BJ (cell line): ENCODE measurements at regions not wholly inside any gene's neighbourhood (a gene's known extent, or its start where the extent isn't known, plus 50 kb on each side); places are given as distances from the start of the nearest gene placed in this dataset.

Experiments used
- CTCF ChIA-PET: fragments of 350-600 bp; formaldehyde crosslinking; extraction: SDS; loops from one replicate; lab custom pipeline; 2021; ENCODE audit warnings: antibody characterized with exemption, inconsistent platforms; lab: Yijun Ruan, JAX
- POLR2A ChIA-PET: fragments of 300-600 bp; sonication (Branson Sonifier 250); formaldehyde crosslinking; extraction: SDS; loops from one replicate; lab custom pipeline; 2021; ENCODE audit warnings: antibody characterized with exemption; lab: Charles Lee
- DNase-seq: peaks from one replicate; pipeline ENCODE4 v3.0.0-alpha.2; 2011; ENCODE audit warnings: low read depth
- H3K27me3 ChIP-seq: 2 replicates; pipeline ENCODE4 v1.6.0; 2011; ENCODE audit warnings: low read length; ENCODE audit not compliant: control insufficient read depth, insufficient read depth
- H3K36me3 ChIP-seq: 2 replicates; pipeline ENCODE4 v1.5.1; 2011; ENCODE audit warnings: low read length; ENCODE audit not compliant: control insufficient read depth, insufficient read depth
- H3K4me3 ChIP-seq: 2 replicates; pipeline ENCODE4 v1.5.1; 2011; ENCODE audit warnings: low read depth, mild to moderate bottlenecking, control low read depth, low read length
- CTCF ChIP-seq: IDR thresholded peaks from 2 replicates; pipeline ENCODE4 v1.5.1; 2011; ENCODE audit warnings: low read depth, mild to moderate bottlenecking, control low read depth, inconsistent platforms, low read length, moderate library complexity; ENCODE audit not compliant: insufficient read depth

DNA sequence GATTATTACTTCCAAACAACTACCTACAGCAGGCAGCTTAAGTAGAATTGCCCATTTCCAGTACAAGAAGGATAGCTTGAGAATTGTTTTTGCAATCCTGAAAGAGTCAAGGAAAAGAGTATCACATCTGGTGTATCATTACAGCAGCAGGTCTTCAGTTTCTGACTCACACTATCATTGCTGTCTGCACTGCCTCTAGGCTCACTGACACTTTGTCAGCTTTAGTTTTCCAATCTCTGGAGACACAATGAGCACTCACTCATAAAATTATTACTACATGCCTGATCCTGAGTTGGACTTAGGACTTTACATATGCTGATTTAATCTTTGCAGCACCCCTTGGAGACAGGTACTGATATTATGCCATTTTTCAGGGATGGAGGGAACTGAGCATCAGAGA lies 244.6 kb upstream of the BOD1L1 start:
- CTCF ChIA-PET, result no interaction called here
- Histone ChIP-seq H3K36me3 (no peaks in the 10 kb centered on the region), H3K4me3 (no peak overlapping the region), H3K27me3 (no peaks in the 10 kb centered on the region)
- no peak for TF ChIP-seq CTCF
- DNase-seq, result no peak
- POLR2A ChIA-PET, result no interaction called here

DNA sequence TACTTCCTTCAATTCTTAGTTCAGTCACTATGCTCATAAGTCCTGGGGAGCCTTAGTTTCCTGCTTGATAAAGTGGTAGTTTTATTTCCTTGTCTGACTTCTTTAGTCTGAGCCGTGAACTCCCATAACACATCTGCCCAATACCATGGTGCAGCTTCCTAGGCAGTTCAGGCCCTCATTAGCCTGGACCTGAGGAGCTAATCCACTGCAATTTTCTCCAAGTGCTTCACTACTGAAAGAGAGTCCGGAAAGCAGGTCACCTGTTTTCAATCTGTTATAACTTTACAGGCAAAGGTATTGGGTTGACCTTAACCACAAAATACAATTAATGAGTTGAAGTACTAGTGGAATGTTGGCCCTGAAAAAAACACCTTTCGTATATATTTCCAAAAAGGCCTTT lies 245.4 kb upstream of the BOD1L1 start:
- ChIA-PET CTCF (interaction anchor here (1.1 kb wide), 1 partner anchor 18 kb away, joined by 3 read pairs; no protein-coding TSS in a partner anchor), POLR2A (no interaction called here)
- TF ChIP-seq CTCF, result no peak
- Histone ChIP-seq H3K27me3 (no peaks in the 10 kb centered on the region), H3K4me3 (no peak overlapping the region), H3K36me3 (no peaks in the 10 kb centered on the region)
- DNase-seq, result no peak

GRCh38 chr4:13875181-13875580 lies 247.7 kb upstream of the BOD1L1 start:
- ChIA-PET CTCF (no interaction called here), POLR2A (interaction anchor here (0.5 kb wide), 1 partner anchor 1595 kb away, joined by 4 read pairs; the partner anchor contains the start of gene CC2D2A)
- Histone ChIP-seq H3K36me3 (no peaks in the 10 kb centered on the region), H3K4me3 (no peak overlapping the region), H3K27me3 (no peaks in the 10 kb centered on the region)
- no peak for TF ChIP-seq CTCF
- DNase-seq, result no peak

GRCh38 chr4:13876131-13876530 lies 248.6 kb upstream of the BOD1L1 start:
- DNase-seq, result no peak
- no peak overlapping the region for H3K4me3 ChIP-seq
- ChIA-PET CTCF (interaction anchor here (1.6 kb wide), 1 partner anchor 222 kb away, joined by 7 read pairs; no protein-coding TSS in a partner anchor), POLR2A (no interaction called here)
- H3K27me3 ChIP-seq, result no peaks in the 10 kb centered on the region
- no peaks in the 10 kb centered on the region for H3K36me3 ChIP-seq
- TF ChIP-seq CTCF, result no peak

DNA sequence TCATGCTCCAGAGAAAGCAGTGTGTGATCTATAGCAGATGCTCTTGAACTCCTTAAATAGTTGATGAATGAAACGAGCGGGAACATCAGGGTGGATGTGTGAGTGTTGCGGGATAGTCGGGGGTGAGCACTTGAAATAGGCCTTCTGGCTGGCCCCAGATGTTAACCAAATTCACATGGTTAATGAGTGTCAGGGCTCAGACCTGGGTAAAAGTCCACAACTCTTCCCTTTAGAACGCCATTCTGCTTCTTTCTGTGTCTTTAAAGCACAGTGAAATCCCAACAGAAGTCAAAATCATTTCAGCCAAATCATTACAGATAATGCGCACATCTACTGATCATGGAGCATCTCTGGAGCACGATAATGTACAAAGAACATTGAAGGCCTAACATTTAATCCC lies 249.4 kb upstream of the BOD1L1 start:
- ChIA-PET CTCF (interaction anchor here (1.6 kb wide), 1 partner anchor 223 kb away, joined by 7 read pairs; no protein-coding TSS in a partner anchor), POLR2A (no interaction called here)
- no peak for DNase-seq
- Histone ChIP-seq H3K27me3 (no peaks in the 10 kb centered on the region), H3K36me3 (no peaks in the 10 kb centered on the region), H3K4me3 (no peak overlapping the region)
- TF ChIP-seq CTCF, result no peak
